ENCODE measurements at regions not wholly inside any gene's neighbourhood (a gene's known extent, or its start where the extent isn't known, plus 50 kb on each side); places are given as distances from the start of the nearest gene placed in this dataset.

DNA sequence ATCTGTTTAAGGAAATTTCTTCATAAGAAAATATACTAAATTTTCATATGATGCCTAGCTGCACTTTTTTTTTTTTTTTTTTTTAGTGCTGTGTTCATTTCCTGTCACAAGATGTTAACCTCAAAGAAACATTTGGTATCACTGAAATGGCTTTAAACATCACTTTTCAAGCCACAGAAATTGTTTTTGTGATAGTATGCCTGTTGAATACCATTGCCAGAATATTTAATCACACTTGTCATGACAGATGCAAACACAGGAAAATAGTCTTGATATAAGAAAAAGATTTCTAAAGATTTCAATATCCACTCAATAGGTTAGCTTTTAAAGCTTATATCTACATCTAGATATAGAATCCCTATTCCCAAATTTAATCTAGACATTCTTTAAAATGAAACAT, 608.5 kb upstream of the AGTR1 start:
- DNase-seq (ENCODE audit: insufficient read length, low spot score), result no peak

DNA sequence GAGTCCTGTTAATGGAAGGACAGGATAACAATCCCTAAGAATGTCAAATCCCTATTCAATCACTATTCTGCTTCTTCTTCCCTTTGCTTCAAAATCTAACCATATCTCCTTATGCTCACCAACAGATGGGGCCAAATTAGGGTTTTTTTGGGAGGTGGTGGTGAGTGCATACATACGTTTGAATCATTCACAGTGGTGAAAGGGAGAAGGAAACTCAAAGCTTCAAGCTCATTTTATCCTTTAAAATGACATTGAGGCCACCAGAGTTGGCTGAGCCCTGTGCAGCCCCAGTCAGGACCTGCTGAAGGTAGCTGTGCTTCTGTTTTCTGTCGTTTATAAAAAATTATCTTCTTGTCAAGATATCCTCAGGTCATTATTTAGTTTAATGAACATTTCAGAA, 607.5 kb upstream of the AGTR1 start:
- TF ChIP-seq POLR2AphosphoS5 (IDR thresholded peaks at IDR 0.05; ENCODE audit: low read depth, low read length), result no peak
- no peak for TF ChIP-seq TAF1 (IDR thresholded peaks at IDR 0.05; ENCODE audit: low read depth, low read length)
- TF ChIP-seq POU2F2 (IDR thresholded peaks at IDR 0.05; ENCODE audit: low read depth, low read length), result no peak
- TF ChIP-seq SPI1 (IDR thresholded peaks at IDR 0.05; ENCODE audit: low read depth, low read length), result no peak
- TF ChIP-seq POLR2A (IDR thresholded peaks at IDR 0.05; ENCODE audit: low read depth, low read length), result no peak
- TF ChIP-seq PAX5 (IDR thresholded peaks at IDR 0.05; ENCODE audit: insufficient read depth, low read length, severe bottlenecking), result no peak
- FAIRE-seq (no peak), DNase-seq (ENCODE audit: insufficient read length, low spot score) (no peak)

More for the DNA sequence above, 608.5 kb upstream of the AGTR1 start:
- FAIRE-seq, result no peak
- TF ChIP-seq SPI1 (IDR thresholded peaks at IDR 0.05; ENCODE audit: low read depth, low read length) (no peak), POLR2A (IDR thresholded peaks at IDR 0.05; ENCODE audit: low read depth, low read length) (no peak), TAF1 (IDR thresholded peaks at IDR 0.05; ENCODE audit: low read depth, low read length) (no peak), POLR2AphosphoS5 (IDR thresholded peaks at IDR 0.05; ENCODE audit: low read depth, low read length) (no peak), PAX5 (IDR thresholded peaks at IDR 0.05; ENCODE audit: insufficient read depth, low read length, severe bottlenecking) (no peak), POU2F2 (IDR thresholded peaks at IDR 0.05; ENCODE audit: low read depth, low read length) (no peak)

DNA sequence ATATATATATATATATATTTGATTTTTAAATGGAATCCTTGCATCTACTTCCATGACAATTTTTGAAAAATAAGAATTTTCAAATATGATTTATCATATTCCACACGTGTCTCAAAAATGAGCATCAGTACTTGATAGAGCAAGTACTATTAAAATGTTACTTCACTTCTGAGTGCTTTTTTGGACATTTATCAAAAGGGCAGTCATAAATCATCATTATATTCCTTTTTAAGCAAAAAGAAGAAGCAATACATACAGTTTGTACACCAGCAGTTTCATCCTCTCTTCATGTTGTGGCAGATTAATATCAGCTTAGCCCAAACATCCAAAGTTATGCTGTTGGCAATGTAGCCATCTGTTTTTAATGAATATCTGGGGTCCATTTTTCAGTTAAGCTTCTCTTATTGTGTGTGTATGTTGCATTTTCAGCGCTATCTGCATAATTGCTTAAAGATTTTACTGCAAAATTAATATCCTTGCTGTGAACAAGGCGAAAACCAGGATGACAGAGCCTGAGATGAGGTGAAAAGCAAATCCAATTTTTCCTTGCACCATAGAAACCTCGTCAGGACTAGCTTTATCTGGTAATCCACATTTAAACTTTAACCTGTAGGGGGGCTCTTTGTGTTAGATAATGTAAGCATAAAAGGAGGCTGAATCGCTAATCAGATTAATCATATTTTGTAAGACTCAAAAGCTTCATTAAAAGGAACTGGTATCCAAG, 604.9 kb upstream of the AGTR1 start:
- TF ChIP-seq POLR2A (IDR thresholded peaks at IDR 0.05; ENCODE audit: low read depth, low read length) (no peak), SPI1 (IDR thresholded peaks at IDR 0.05; ENCODE audit: low read depth, low read length) (no peak), PAX5 (IDR thresholded peaks at IDR 0.05; ENCODE audit: insufficient read depth, low read length, severe bottlenecking) (no peak), TAF1 (IDR thresholded peaks at IDR 0.05; ENCODE audit: low read depth, low read length) (no peak), POLR2AphosphoS5 (IDR thresholded peaks at IDR 0.05; ENCODE audit: low read depth, low read length) (no peak), POU2F2 (IDR thresholded peaks at IDR 0.05; ENCODE audit: low read depth, low read length) (no peak)
- no peak for FAIRE-seq
- DNase-seq (ENCODE audit: insufficient read length, low spot score), result no peak

DNA sequence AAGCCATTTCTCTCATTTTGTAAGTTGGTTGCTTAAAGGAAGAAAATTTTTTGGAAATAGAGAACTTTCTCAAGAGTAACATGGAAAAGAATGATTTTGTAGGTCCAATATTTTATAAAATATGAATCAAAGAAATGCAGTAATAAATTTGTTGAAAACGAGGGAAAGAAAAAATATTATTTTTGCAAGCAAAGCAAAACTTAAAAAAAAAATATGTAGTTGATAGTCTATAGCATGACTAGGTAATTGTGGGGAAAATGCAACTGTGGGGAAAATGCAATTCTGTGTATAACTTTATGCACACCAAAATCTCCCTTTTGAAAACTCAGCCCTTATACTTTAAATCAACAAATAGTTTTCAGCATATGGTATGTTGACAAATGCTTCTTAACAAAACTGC, 604.0 kb upstream of the AGTR1 start:
- no peak for FAIRE-seq
- no peak for DNase-seq (ENCODE audit: insufficient read length, low spot score)
- TF ChIP-seq TAF1 (IDR thresholded peaks at IDR 0.05; ENCODE audit: low read depth, low read length) (no peak), POLR2A (IDR thresholded peaks at IDR 0.05; ENCODE audit: low read depth, low read length) (no peak), POLR2AphosphoS5 (IDR thresholded peaks at IDR 0.05; ENCODE audit: low read depth, low read length) (no peak), SPI1 (IDR thresholded peaks at IDR 0.05; ENCODE audit: low read depth, low read length) (no peak), PAX5 (IDR thresholded peaks at IDR 0.05; ENCODE audit: insufficient read depth, low read length, severe bottlenecking) (no peak), POU2F2 (IDR thresholded peaks at IDR 0.05; ENCODE audit: low read depth, low read length) (no peak)

DNA sequence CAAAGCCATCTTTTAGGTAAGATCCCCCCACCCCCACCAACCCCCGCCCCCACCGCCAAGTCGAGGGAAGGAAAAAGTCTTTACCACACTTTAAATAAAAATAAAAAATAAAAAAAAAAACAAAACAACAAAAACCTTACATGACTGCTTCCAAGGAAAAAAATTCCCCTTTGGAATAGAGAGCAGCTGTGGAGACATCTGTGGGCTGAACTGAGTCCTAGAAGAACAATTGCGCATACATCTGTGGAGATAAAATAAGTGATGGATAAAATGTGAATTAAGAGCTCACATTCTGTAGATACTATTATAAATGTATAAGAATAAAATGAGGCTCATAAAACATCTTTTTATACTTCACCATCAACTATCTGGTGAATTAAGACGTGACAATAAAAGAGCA, 601.7 kb upstream of the AGTR1 start:
- DNase-seq (ENCODE audit: insufficient read length, low spot score), result no peak
- TF ChIP-seq PAX5 (IDR thresholded peaks at IDR 0.05; ENCODE audit: insufficient read depth, low read length, severe bottlenecking), result no peak
- no peak for TF ChIP-seq POLR2AphosphoS5 (IDR thresholded peaks at IDR 0.05; ENCODE audit: low read depth, low read length)
- TF ChIP-seq POU2F2 (IDR thresholded peaks at IDR 0.05; ENCODE audit: low read depth, low read length), result no peak
- TF ChIP-seq POLR2A (IDR thresholded peaks at IDR 0.05; ENCODE audit: low read depth, low read length), result no peak
- no peak for TF ChIP-seq TAF1 (IDR thresholded peaks at IDR 0.05; ENCODE audit: low read depth, low read length)
- TF ChIP-seq SPI1 (IDR thresholded peaks at IDR 0.05; ENCODE audit: low read depth, low read length), result no peak
- FAIRE-seq, result no peak

DNA sequence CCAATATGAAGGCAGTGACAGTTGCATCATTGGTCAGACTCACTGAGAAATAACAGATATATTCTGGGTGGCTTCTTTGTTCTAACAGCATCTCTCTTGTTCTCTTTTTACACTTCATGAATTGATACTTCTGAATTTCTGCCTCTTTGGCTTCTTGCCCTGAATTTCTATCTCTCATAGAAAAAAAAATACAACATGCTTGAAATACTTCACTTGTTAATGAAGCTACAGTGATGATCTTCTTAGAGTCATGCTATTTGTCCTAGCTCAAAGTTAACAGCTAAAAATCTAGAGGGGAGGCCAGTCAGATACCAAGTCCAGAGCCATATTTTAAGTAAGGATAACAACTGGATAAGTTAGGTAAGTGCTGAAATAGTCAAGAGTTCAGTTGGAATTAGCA, 597.2 kb upstream of the AGTR1 start:
- no peak for FAIRE-seq
- TF ChIP-seq SPI1 (IDR thresholded peaks at IDR 0.05; ENCODE audit: low read depth, low read length), result no peak
- no peak for TF ChIP-seq POLR2AphosphoS5 (IDR thresholded peaks at IDR 0.05; ENCODE audit: low read depth, low read length)
- no peak for TF ChIP-seq POLR2A (IDR thresholded peaks at IDR 0.05; ENCODE audit: low read depth, low read length)
- no peak for TF ChIP-seq TAF1 (IDR thresholded peaks at IDR 0.05; ENCODE audit: low read depth, low read length)
- no peak for TF ChIP-seq POU2F2 (IDR thresholded peaks at IDR 0.05; ENCODE audit: low read depth, low read length)
- TF ChIP-seq PAX5 (IDR thresholded peaks at IDR 0.05; ENCODE audit: insufficient read depth, low read length, severe bottlenecking), result no peak
- no peak for DNase-seq (ENCODE audit: insufficient read length, low spot score)

DNA sequence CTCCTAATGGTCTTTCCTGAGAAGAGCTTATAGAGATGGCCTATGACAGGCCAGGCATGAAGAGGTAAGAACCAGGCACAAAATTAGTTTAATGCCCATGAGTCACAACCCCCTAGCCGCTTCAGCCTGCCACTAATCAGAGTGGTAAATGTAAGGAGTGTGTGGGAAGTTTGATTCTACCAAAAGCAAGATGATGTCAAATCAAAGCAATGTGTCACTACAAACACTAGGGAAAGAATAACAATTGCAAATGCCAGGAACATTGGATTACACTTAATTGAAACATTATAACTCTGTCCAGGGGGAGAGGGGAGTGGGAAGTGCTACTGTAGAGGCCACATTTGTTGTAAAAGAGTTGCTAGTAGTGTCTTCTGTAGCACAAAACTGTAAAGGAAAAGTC, 596.6 kb upstream of the AGTR1 start:
- FAIRE-seq (no peak), DNase-seq (ENCODE audit: insufficient read length, low spot score) (no peak)

DNA sequence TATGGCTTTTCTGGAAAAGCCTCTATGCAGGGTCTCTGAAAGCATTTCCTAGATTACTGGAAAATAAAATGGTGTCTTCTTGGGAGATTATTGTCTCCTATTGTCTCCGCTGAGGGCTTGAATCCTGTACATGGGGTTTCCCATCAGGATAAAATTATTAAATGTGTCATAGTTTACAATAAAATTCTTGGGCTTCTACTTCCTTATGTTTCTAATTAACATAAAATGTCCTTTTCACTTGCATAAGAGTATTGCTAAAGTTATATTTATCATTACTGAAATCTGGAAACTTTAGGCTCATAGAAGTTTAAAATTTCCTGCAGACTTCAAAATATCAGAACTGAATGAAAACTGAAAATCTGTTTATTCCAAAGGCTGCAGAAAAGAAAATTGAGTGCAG, 595.5 kb upstream of the AGTR1 start:
- DNase-seq (ENCODE audit: insufficient read length, low spot score) (no peak), FAIRE-seq (no peak)
- TF ChIP-seq POLR2A (IDR thresholded peaks at IDR 0.05; ENCODE audit: low read depth, low read length) (no peak), POLR2AphosphoS5 (IDR thresholded peaks at IDR 0.05; ENCODE audit: low read depth, low read length) (no peak), POU2F2 (IDR thresholded peaks at IDR 0.05; ENCODE audit: low read depth, low read length) (no peak), PAX5 (IDR thresholded peaks at IDR 0.05; ENCODE audit: insufficient read depth, low read length, severe bottlenecking) (no peak), TAF1 (IDR thresholded peaks at IDR 0.05; ENCODE audit: low read depth, low read length) (no peak), SPI1 (IDR thresholded peaks at IDR 0.05; ENCODE audit: low read depth, low read length) (no peak)

More for the DNA sequence above, 596.6 kb upstream of the AGTR1 start:
- TF ChIP-seq SPI1 (IDR thresholded peaks at IDR 0.05; ENCODE audit: low read depth, low read length) (no peak), POLR2AphosphoS5 (IDR thresholded peaks at IDR 0.05; ENCODE audit: low read depth, low read length) (no peak), POLR2A (IDR thresholded peaks at IDR 0.05; ENCODE audit: low read depth, low read length) (no peak), TAF1 (IDR thresholded peaks at IDR 0.05; ENCODE audit: low read depth, low read length) (no peak), POU2F2 (IDR thresholded peaks at IDR 0.05; ENCODE audit: low read depth, low read length) (no peak), PAX5 (IDR thresholded peaks at IDR 0.05; ENCODE audit: insufficient read depth, low read length, severe bottlenecking) (no peak)

DNA sequence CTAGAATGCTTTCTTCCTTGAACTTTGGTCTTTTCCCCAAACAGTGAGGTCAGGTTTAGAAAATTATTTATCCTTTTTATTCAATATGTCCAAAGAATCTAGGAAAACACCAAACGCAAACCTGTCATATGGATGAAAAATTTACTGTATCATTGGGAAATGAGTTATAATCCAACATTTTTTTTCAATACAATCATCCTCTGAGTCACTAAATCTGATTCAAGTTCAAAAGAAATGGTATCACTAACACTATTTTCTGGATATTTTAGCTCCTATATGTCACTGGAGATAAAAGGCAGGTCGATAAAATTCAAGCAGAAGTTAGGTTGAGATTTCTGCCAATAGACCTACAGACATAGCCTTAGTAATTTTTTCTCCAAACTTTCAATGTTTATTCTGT, 591.6 kb upstream of the AGTR1 start:
- no peak for TF ChIP-seq SPI1 (IDR thresholded peaks at IDR 0.05; ENCODE audit: low read depth, low read length)
- FAIRE-seq (no peak), DNase-seq (ENCODE audit: insufficient read length, low spot score) (no peak)

DNA sequence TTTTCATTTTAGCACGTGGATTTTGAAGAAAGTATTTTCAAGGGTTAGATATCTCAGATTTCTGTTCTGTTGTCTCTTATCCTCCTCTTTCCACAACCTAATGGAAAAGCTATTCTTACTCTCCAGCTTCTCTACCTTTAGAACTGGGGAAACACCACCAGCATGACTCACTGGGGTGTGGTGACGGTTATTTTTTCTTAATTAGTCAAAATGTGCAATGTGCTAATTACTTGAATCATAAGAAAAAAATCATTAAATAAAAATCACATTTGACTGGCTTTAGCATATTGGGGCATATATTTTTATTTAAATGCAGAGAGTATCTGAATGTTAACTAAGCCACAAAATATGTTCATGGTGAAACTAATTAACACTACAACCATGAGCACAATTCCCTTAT, 570.7 kb upstream of the AGTR1 start:
- FAIRE-seq, result no peak

More for the DNA sequence above, 570.7 kb upstream of the AGTR1 start:
- no peak for DNase-seq (ENCODE audit: insufficient read length, low spot score)
- TF ChIP-seq TAF1 (IDR thresholded peaks at IDR 0.05; ENCODE audit: low read depth, low read length) (no peak), POLR2A (IDR thresholded peaks at IDR 0.05; ENCODE audit: low read depth, low read length) (no peak), PAX5 (IDR thresholded peaks at IDR 0.05; ENCODE audit: insufficient read depth, low read length, severe bottlenecking) (no peak), SPI1 (IDR thresholded peaks at IDR 0.05; ENCODE audit: low read depth, low read length) (no peak), POLR2AphosphoS5 (IDR thresholded peaks at IDR 0.05; ENCODE audit: low read depth, low read length) (no peak), POU2F2 (IDR thresholded peaks at IDR 0.05; ENCODE audit: low read depth, low read length) (no peak)

Data from GM12891 (cell line).